IMR-90 (cell line): ENCODE measurements at regions not wholly inside any gene's neighbourhood (a gene's known extent, or its start where the extent isn't known, plus 50 kb on each side); places are given as distances from the start of the nearest gene placed in this dataset.

Experiments
- ATAC-seq: fragments of 200-7000 bp; cut with Tn5 transposase; 2 replicates; pipeline ENCODE4 v1.9.1; 2020; ENCODE audit warnings: low read depth, mild to moderate bottlenecking, moderate library complexity
- BruUV-seq: library from RNA; stranded (reverse); fragments of 400-500 nt; replicated peaks from 2 replicates; lab custom pipeline; 2021; lab: Mats Ljungman, UMichigan
- CTCF ChIA-PET: fragments of 300-600 bp; formaldehyde crosslinking; extraction: SDS; loops from one replicate; lab custom pipeline; 2021; ENCODE audit warnings: antibody characterized with exemption; lab: Yijun Ruan, JAX
- POLR2A ChIA-PET: fragments of 300-600 bp; sonication (Branson Sonifier 250); formaldehyde crosslinking; loops from one replicate; lab custom pipeline; 2022; ENCODE audit warnings: antibody characterized with exemption; ENCODE audit not compliant: unreplicated experiment; lab: Charles Lee
- DNase-seq: peaks from one replicate; pipeline ENCODE4 v3.0.0; 2013
- H2AFZ ChIP-seq: replicated peaks from 2 replicates; pipeline ENCODE3; 2013; ENCODE audit warnings: low read length, mild to moderate bottlenecking; ENCODE audit not compliant: poor library complexity
- H2AK5ac ChIP-seq: 2 replicates; pipeline ENCODE4 v1.6.1; 2013; ENCODE audit warnings: low read depth, low read length, inconsistent platforms
- H2AK9ac ChIP-seq: replicated peaks from 2 replicates; pipeline ENCODE3; 2013; ENCODE audit warnings: mild to moderate bottlenecking, low read depth, low read length, moderate library complexity; ENCODE audit not compliant: poor library complexity
- H2BK120ac ChIP-seq: 2 replicates; pipeline ENCODE4 v1.6.1; 2013; ENCODE audit warnings: low read depth, low read length, inconsistent platforms
- H2BK15ac ChIP-seq: 3 replicates; pipeline ENCODE4 v1.6.1; 2013; ENCODE audit warnings: low read depth, low read length, inconsistent platforms
- H2BK20ac ChIP-seq: 2 replicates; pipeline ENCODE4 v1.6.1; 2013; ENCODE audit warnings: low read depth, mild to moderate bottlenecking, inconsistent platforms, low read length, moderate library complexity
- H2BK5ac ChIP-seq: 2 replicates; pipeline ENCODE4 v1.6.1; 2013; ENCODE audit warnings: mild to moderate bottlenecking, low read depth, low read length, inconsistent platforms; ENCODE audit not compliant: poor library complexity, severe bottlenecking
- H3K14ac ChIP-seq: replicated peaks from 2 replicates; pipeline ENCODE4 v1.6.1; 2013; ENCODE audit warnings: low read depth, low read length, inconsistent platforms
- H3K18ac ChIP-seq: 2 replicates; pipeline ENCODE4 v1.6.1; 2013; ENCODE audit warnings: low read depth, low read length, control low read depth
- H3K23ac ChIP-seq: 2 replicates; pipeline ENCODE4 v1.6.1; 2013; ENCODE audit warnings: low read depth, low read length, inconsistent platforms
- H3K27ac ChIP-seq: 2 replicates; pipeline ENCODE4 v1.5.1; 2013; ENCODE audit warnings: mild to moderate bottlenecking, control low read depth, low read length; ENCODE audit not compliant: insufficient read depth
- H3K27me3 ChIP-seq: 2 replicates; pipeline ENCODE4 v1.6.1; 2013; ENCODE audit warnings: low read length; ENCODE audit not compliant: control insufficient read depth, insufficient read depth
- H3K36me3 ChIP-seq: 2 replicates; pipeline ENCODE4 v1.6.1; 2013; ENCODE audit warnings: low read length, mixed read lengths; ENCODE audit not compliant: control insufficient read depth, insufficient read depth
- H3K4ac ChIP-seq: 2 replicates; pipeline ENCODE4 v1.6.1; 2013; ENCODE audit warnings: low read depth, low read length, inconsistent platforms
- H3K4me1 ChIP-seq: 2 replicates; pipeline ENCODE4 v1.6.1; 2013; ENCODE audit warnings: low read length, mixed read lengths; ENCODE audit not compliant: control insufficient read depth, insufficient read depth
- H3K4me2 ChIP-seq: 2 replicates; pipeline ENCODE4 v1.6.1; 2013; ENCODE audit warnings: low read depth, mild to moderate bottlenecking, control low read depth, low read length, moderate library complexity
- H3K4me3 ChIP-seq: 2 replicates; pipeline ENCODE4 v1.5.1; 2013; ENCODE audit warnings: low read depth, mild to moderate bottlenecking, control low read depth, low read length, moderate library complexity; ENCODE audit not compliant: insufficient read depth
- H3K56ac ChIP-seq: 2 replicates; pipeline ENCODE4 v1.6.1; 2013; ENCODE audit warnings: low read length, inconsistent platforms; ENCODE audit not compliant: insufficient read depth; ENCODE audit errors: extremely low read depth
- H3K79me1 ChIP-seq, 2 experiments: 2 replicates each; pipeline ENCODE4 v1.6.1; 2013; ENCODE audit warnings: low read length in 2 of 2, inconsistent platforms in 1 of 2, low read depth in 1 of 2
- H3K9ac ChIP-seq: 2 replicates; pipeline ENCODE4 v1.6.1; 2013; ENCODE audit warnings: low read depth, low read length, control low read depth
- H3K9me1 ChIP-seq: 2 replicates; pipeline ENCODE4 v1.6.1; 2013; ENCODE audit warnings: low read length, inconsistent platforms; ENCODE audit not compliant: insufficient read depth
- H3K9me3 ChIP-seq: 2 replicates; pipeline ENCODE4 v1.6.1; 2013; ENCODE audit warnings: low read length; ENCODE audit not compliant: control insufficient read depth, insufficient read depth
- H4K20me1 ChIP-seq: 2 replicates; pipeline ENCODE4 v1.6.1; 2013; ENCODE audit warnings: low read length, inconsistent platforms; ENCODE audit not compliant: insufficient read depth
- H4K5ac ChIP-seq: 2 replicates; pipeline ENCODE4 v1.6.1; 2013; ENCODE audit warnings: mild to moderate bottlenecking, low read depth, low read length, control low read depth
- H4K8ac ChIP-seq, 2 experiments: 2 replicates each; pipeline ENCODE4 v1.6.1; 2013; ENCODE audit warnings: low read depth in 2 of 2, low read length in 2 of 2, control low read depth in 1 of 2, inconsistent platforms in 1 of 2
- H4K91ac ChIP-seq: 2 replicates; pipeline ENCODE4 v1.6.1; 2013; ENCODE audit warnings: low read depth, low read length, inconsistent platforms; ENCODE audit not compliant: insufficient read depth
- CEBPB ChIP-seq: IDR thresholded peaks from 2 replicates; pipeline ENCODE4 v1.6.1; 2012; ENCODE audit warnings: low read depth, low read length, improper control_type of control experiment
- CHD1 ChIP-seq: IDR thresholded peaks from 2 replicates; pipeline ENCODE4 v1.6.1; 2012; ENCODE audit warnings: low read depth, low read length, improper control_type of control experiment
- MAFK ChIP-seq: IDR thresholded peaks from 2 replicates; pipeline ENCODE4 v1.6.1; 2012; ENCODE audit warnings: low read depth, low read length, improper control_type of control experiment
- MAZ ChIP-seq: IDR thresholded peaks from 2 replicates; pipeline ENCODE4 v1.6.1; 2012; ENCODE audit warnings: low read depth, mild to moderate bottlenecking, low read length, improper control_type of control experiment, moderate library complexity, borderline replicate concordance
- NFE2L2 ChIP-seq: fragments of 150-350 bp; IDR thresholded peaks from 2 replicates; pipeline ENCODE4 v1.6.1; 2016; ENCODE audit warnings: low read depth, mild to moderate bottlenecking, low read length
- POLR2A ChIP-seq: IDR thresholded peaks from 2 replicates; pipeline ENCODE4 v1.6.1; 2012; ENCODE audit warnings: mild to moderate bottlenecking, low read depth, low read length
- RAD21 ChIP-seq: IDR thresholded peaks from 2 replicates; pipeline ENCODE4 v1.6.1; 2012; ENCODE audit warnings: low read length, improper control_type of control experiment
- SMC3 ChIP-seq: fragments of 150-350 bp; IDR thresholded peaks from 2 replicates; pipeline ENCODE4 v1.6.1; 2016; ENCODE audit warnings: low read depth, mild to moderate bottlenecking, antibody characterized with exemption, low read length, moderate library complexity
- whole genome bisulfite sequencing, 2 experiments: methylation state at CpG; one replicate each; pipeline versions ENCODE4 v1.1.5 to v1.1.7; 2013; ENCODE audit warnings: missing lambda C conversion rate in 2 of 2; ENCODE audit not compliant: insufficient read length in 1 of 2; ENCODE audit errors: extremely low coverage in 2 of 2; 5-methylcytosine and 5-hydroxymethylcytosine counted together
- dilution Hi-C: fragments of 300-500 bp; cut with HindIII; formaldehyde crosslinking; loops from one replicate; pipeline ENCODE4 v1.14.3; 2018; ENCODE audit warnings: low sequenced_read_pairs; ENCODE audit not compliant: unreplicated experiment
- in situ Hi-C: fragments of 300-500 bp; cut with MboI; formaldehyde crosslinking; loops from 3 replicates; pipeline ENCODE4 v1.14.3; 2019; ENCODE audit warnings: low sequenced_read_pairs, inconsistent platforms, mixed read lengths
- intact Hi-C: fragments of 100-400 bp; cut with micrococcal nuclease; formaldehyde crosslinking; loops from 2 replicates; pipeline ENCODE4 v1.10.0; 2022

- Histone ChIP-seq H4K5ac (no peak overlapping the region), H3K9me1 (no peaks in the 10 kb centered on the region), H3K56ac (no peak overlapping the region), H3K36me3 (no peaks in the 10 kb centered on the region), H3K9me3 (peaks cover 40% of the 10 kb centered on the region), H3K27ac (no peak overlapping the region), H3K4ac (no peak overlapping the region), H2BK120ac (no peak overlapping the region), H2BK20ac (no peak overlapping the region), H2AK5ac (no peak overlapping the region), H2AFZ (no peak overlapping the region), H3K18ac (no peak overlapping the region), H3K27me3 (no peaks in the 10 kb centered on the region), H3K23ac (no peak overlapping the region), H4K91ac (no peak overlapping the region), H3K4me2 (no peak overlapping the region), H3K79me1 (no peaks in the 10 kb centered on the region), H3K9ac (no peak overlapping the region), H3K4me1 (no peaks in the 10 kb centered on the region), H3K14ac (no peak overlapping the region), H4K8ac (no peak overlapping the region), H3K4me3 (no peak overlapping the region), H2AK9ac (no peak overlapping the region), H4K20me1 (no peaks in the 10 kb centered on the region), H2BK15ac (no peak overlapping the region), H2BK5ac (no peak overlapping the region)
- in situ Hi-C loops (no loop called here), dilution Hi-C loops (no loop called here), intact Hi-C loops (no loop called here)
- WGBS, 2 experiments: 95% methylated on average over 3 of the region's 9 CpGs; no CpG with 5 or more reads in 1 of the 2 experiments
- no peak for DNase-seq
- TF ChIP-seq RAD21: no peak
- TF ChIP-seq MAFK: no peak
- TF ChIP-seq CHD1: no peak
- no peak for TF ChIP-seq POLR2A
- no peak for TF ChIP-seq NFE2L2
- TF ChIP-seq CEBPB: no peak
- TF ChIP-seq MAZ: no peak
- TF ChIP-seq SMC3: no peak
- no peak for ATAC-seq
- BruUV-seq: no TSS peak
- ChIA-PET POLR2A (no interaction called here), CTCF (no interaction called here)
Observed at GRCh38 chr2:604385-604784, 72.8 kb downstream of the TMEM18 start.
